HG02981 (cell line): ENCODE measurements at regions not wholly inside any gene's neighbourhood (a gene's known extent, or its start where the extent isn't known, plus 50 kb on each side); places are given as distances from the start of the nearest gene placed in this dataset.

ENCODE experiments used
- ATAC-seq: cut with Tn5 transposase; IDR thresholded peaks from one replicate; pipeline ENCODE4 v1.9.1; 2021; ENCODE audit warnings: mild to moderate bottlenecking, moderate library complexity; ENCODE audit not compliant: unreplicated experiment

DNA sequence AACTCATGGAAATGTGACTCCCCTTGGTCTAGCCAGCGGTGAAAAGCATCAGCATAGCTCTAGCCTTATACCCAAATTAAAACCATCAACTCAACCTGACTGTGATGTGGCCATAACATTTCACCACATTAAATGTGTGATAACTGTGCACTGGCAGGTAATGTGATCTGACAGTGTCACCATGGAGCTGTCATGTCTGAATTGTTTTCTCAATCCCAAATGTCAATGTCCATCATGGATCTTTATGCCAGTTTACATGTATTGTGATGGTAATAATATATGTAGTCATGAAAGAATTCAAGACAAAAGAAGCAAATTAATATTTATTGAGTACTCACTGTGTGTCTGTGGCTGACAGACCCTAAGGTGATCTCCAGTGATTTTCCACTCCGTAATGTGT lies 213.4 kb upstream of the EOMES start:
- ATAC-seq, result no peak

DNA sequence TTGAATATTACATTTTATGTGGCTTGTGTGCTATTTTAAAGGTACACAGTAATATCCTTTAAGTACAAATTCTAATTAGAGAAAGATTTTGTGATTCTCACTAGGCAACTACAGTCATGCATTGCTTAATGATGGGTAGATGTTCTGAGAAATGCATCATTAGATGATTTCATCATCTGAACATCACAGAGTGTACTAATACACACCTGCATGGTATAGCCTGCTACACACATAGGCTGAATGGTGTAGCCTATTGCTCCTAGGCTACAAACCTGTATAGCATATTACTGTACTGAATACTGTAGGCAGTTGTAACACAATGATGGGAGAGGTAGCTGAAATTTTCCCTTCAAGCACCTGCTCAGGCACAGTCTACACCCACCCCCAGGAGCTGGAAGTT lies 217.4 kb upstream of the EOMES start:
- no peak for ATAC-seq

DNA sequence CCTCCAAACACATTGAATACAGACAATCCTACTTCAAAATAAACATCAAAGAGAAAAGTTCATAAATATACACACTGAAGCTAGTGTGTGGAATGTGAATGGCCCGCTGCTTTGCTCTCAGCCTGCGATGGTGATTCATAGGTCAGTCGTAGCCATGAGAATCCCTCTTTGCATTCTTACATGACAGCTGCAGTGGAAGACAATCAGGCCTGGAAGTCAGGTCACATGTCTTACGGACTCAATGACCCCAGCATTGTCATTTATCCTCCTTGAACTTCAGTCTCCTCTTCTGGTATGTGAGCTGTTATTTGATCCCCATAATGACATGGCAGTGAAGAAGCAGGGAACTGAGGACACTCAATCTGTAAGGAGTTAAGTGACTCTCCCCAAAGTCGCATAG lies 217.8 kb upstream of the EOMES start:
- ATAC-seq, result no peak

DNA sequence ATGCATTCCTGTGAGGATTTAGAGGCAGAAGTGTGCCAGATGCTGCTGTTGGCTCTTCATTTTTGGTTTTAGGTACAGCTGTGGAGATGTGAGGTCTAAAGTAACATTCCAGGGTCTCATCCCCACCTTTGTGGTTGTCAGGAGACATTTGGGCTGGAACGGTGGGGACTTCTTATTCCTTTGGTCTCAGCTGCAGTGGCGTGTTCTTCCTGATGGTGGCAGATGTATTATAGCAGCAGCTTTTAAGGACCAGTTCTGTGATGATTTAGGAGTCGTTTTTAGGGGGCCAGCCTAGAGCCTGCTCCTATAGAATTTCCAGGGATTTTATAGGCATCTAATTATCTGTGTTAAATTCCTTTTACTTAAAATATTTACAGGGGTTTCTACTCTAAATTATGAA lies 221.0 kb upstream of the EOMES start:
- ATAC-seq, result no peak

DNA sequence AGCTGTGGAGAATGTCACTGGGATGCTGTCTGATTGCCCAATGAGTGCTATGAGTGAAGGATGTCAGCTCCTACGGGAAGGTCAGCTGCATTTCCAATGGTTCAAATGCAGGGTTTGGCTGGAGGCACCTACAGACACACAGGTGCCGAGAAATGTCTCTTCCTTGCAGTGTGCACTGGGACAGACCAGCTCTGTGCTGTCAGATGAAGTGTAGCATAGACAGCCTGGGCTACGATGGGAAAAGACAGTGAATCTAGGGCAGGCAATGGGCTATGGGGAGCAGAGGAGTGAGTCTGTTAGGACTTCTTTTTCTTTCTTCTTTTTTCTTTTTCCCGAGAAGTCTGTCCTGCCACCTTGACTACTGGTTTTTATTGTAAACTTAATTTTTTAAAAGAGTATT lies 223.1 kb upstream of the EOMES start:
- no peak for ATAC-seq

DNA sequence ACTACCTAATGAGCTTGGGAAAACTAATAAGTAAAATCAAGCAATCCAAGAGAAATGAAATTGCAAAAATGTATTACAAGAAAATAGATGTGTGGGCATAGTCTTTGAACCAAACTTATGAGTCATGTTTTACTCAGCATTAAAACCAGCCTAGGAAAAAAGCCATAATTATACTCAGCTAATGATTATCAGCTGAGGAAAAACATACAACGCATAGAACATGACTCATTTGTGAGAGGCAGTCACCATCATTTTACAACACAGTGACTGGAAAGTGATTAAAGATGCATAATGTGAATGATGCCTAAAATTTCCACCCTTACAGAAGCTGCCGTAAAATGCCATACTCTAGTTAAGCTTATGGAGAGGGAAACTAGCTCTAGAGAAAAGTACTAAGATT lies 238.0 kb upstream of the EOMES start:
- ATAC-seq, result no peak

DNA sequence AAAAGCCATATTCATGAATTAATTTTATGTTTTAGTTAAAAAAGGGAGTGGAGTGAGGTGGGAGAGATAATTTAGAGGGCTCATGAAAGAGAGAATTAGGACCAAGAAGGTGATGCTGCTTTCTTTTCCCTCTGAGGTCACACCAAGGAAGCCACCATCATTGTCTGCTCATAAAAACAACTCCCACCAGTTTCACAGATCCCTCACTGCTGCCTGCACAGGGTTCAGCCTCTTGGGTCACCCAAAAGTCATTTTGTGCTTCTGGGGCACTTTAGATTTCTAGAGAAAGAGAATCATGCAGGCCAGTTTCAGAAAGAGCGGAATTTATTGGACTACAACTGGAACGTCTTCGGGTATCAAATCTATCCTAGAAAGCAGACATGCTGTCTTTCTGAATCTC lies 241.4 kb upstream of the EOMES start:
- no peak for ATAC-seq

DNA sequence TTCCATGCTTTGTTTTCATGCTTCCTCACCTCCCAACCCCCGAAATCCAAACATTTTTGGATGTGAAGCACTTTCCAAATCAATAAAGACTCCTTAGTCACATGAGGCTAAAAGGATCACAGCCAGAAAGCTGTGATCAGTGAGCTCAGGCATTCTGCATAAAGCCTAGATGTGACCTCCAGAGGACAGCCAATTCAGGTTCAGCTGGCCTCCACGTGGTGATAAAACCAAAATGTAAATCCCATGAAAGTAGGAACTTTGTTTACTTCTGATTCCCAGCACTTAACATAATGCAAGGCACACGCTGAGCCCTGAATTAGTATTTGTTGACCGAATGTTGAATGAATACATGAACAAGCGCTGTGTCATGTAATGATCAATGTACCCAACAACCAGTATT lies 249.5 kb upstream of the EOMES start:
- no peak for ATAC-seq

DNA sequence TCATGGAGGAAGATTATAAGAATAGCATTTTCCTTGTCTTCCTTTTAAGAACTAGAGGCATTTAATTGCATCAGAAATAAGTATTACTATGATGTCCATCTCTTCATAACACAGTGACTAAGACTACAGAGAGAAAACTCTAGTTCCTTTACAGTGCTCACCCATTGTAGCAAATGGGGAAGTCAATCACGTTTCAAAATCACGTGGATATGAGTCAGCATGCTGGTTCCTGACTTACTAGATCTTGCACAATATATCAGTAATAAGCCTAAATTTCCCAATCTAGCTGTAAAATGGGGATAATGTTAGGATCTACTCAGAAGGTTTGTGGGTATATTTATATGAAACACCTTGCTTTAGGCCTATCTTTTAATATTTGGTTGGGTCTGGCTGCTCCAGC lies 254.8 kb upstream of the EOMES start:
- ATAC-seq, result no peak

DNA sequence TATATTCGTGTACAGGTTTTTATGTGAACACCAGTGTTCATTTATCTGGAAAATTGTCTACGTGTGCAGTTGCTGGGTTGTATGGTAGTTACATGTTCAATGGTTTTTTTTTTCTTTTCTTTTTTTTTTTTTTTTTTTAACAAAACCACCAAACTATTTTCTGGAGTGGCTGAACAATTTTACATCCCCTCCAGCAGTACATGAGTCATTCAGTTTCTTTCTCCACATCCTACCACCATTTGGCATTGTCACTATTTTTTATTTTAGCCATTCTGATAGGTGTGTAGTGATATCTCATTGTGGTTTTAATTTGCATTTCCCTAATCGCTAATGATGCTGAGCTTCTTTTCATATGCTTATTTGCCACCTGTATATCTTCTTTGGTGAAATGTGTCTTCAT lies 256.3 kb upstream of the EOMES start:
- no peak for ATAC-seq

DNA sequence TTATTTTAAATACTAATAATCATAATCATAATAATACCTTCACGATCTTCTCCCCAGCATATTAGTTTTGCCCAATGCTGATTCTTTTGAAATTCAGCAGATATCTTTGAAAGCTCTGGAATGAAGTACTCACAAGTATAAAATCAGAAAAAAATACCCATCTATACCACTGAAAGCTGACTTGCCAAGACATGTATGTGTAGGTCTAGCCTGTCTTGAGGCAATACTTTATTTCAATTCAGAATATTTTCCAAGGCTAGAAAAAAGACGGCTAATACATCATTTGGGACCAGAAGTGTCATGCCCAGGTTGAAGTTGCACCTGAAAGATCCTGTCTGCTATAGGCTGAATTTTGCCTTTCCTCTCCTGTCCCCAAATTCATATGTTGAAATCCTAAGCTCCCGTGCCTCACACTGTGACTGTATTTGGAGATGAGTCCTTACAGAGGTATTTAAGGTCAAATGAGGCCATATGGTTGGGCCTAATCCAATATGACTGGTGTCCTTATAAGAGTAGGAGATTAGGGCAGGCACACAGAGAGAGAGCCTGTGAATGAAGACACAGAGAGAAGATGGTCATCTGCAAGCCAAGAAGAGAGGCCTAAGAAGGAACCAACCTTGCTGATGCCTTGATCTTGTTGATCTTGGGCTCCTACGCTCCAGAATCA lies 255.9 kb upstream of the CMC1 start:
- ATAC-seq, result no peak

DNA sequence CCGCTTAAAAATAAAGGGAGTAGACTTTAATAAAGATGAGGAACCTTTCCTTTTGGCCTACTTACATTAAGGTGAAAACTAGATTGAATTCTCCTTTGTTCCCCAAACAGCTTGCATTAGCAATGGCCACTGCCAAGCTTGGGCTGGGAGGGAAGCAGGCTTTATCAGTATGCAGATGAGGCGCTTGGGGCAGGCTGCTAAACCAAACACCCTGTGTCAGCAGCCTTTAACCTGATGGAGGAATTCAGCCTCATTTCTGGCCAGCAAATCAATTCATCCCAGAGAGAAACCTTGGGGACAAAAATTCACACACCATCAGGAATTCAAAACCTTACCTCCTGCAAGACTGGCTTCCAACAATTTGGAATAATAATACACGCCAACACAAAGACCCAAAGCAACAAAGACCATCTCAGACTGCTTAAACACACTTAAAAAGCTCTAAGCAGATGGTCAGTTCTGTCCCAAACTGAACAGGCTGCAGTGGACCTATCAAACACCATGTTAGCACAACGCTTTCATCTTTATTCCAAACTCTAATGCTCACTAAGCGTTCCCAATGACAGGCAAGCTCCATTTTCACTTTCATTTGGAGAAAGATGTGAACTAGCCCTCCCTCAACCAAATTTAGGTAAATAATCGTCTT lies 255.1 kb upstream of the CMC1 start:
- ATAC-seq, result no peak

DNA sequence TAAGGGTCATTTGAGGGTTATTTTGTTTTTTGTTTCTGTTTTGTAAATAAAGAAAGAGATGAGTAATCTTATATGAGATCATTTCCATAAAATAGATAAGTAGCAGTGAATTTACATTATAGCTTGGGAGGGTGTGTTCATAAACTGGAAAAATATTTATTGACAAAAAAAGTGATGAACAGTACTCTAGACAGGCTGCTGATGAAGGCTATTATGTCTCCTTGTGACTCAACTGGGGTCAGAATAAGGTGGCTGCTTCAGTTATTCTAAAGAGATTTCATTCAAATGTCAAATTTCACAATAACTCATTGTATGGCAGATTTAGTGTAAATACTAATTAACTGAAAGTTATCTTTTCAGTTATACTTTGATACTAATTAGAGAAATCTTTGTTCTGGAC lies 251.1 kb upstream of the CMC1 start:
- ATAC-seq, result no peak

DNA sequence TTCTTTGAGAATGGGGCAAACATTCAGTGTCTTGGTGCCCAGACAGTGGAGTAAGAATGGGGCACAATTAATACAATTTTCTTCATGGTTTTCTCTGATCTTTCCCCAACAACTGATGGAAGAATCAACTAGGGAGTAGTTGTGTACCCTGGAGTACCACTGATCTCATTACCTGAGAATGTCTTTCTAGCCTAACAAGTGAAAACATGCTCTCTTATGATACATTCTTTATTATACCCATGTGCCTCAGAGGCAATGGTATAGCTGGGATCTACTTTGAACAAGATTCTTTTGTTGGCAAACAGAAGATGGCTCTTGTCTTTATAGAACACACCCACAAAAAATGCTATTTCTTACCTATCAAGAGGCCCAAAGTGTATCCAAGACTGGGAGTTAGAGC lies 250.6 kb upstream of the CMC1 start:
- no peak for ATAC-seq

DNA sequence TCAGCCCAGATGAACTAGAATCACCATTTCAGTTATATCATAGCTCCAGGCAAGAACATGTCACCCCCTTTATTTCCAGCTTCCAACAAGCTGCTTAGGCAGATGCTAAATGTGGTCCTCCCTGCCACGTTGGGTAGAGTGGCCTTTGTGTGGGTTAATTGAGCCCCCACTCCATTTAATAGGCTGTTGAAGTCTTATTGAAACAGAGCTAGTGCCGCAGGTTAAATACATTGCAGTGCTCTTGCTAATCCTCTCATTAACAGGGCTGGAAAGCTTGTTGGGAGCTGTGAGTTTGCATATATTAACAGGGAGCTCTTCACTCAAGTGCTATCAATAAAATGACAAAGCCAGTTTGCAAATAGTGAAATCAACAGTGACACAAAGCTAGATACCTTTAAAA lies 248.4 kb upstream of the CMC1 start:
- no peak for ATAC-seq

DNA sequence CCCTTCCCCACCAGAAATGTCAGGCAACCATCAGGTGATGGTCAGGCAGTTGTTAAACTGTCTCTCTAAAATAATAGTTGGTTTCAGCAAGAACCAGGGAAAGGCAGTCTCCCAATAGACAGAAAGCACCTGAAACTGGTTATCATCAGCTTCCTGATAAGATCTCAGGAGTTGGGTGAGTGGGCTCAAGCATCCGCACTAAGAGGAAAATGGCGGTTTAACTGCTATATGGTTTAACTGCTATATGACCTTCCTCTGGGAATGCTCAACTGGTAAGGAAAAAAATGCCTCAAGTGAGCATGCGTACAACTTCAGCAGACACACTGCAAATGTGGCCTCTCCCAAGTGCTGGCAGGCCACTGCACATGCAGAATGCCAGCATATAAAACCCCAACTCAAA lies 240.8 kb upstream of the CMC1 start:
- ATAC-seq, result no peak

DNA sequence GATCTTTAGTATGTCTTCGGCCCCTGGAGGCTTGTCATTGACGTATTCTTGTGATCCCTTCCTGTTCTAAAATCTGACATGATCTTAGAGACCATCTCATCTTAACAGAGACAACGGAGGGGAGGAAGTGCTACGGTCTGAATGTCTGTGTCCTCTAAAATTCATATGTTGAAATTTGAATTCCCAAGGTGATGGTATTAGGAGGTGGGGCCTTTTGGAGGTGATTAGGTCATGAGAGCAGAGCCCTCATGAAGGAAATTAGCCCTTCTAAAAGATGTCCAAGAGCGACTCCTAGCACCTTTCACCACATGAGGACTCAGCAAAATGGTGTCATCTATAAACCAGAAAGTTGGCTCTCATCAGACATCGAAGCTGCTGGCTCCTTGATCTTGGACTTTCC lies 233.2 kb upstream of the CMC1 start:
- no peak for ATAC-seq

DNA sequence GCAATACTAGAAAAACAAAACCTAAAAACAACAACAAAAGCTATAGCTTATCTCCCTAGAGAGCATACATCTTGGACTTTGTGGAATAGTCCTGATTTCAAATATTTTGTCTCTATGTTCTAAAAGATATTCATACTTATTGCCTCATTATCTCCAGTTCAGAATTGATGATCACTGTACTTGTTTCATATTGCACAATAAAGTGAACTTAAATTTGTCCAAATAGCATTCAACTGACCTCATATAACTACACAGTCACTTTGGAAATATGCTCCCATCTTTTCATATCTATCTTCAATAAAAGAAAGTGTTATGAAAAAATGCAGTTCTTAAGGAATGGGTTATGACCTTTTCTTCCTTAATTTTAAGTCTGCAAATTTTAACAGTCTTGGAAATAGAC lies 228.6 kb upstream of the CMC1 start:
- ATAC-seq, result no peak

DNA sequence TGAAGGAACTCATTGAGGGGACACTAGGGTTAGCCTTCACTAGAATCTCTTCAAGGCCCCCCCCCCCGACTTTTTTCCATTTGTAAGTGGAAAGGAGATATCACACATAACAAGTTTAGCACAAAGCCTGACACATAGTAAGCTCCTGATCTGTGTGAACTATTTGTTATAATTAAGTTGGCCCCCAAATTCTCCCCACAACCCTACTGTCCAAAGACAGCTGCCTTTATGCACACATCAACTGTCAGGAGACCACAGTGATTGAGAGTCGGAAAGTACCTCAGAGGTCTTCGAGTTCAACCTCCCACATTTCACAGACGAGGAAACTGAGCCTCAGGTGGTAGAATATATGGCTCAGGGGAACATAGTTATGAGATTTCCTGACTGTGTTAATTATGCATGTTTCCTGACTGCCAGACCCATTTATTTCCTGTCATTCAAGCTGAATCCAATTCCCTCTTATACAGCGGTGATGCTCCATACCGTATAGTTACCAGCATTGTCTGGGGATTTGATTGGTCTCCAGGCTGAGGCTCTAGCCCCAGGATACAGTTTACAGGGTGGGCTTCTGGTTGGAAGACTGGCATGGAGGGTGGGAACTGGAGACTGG lies 227.4 kb upstream of the CMC1 start:
- ATAC-seq, result no peak

DNA sequence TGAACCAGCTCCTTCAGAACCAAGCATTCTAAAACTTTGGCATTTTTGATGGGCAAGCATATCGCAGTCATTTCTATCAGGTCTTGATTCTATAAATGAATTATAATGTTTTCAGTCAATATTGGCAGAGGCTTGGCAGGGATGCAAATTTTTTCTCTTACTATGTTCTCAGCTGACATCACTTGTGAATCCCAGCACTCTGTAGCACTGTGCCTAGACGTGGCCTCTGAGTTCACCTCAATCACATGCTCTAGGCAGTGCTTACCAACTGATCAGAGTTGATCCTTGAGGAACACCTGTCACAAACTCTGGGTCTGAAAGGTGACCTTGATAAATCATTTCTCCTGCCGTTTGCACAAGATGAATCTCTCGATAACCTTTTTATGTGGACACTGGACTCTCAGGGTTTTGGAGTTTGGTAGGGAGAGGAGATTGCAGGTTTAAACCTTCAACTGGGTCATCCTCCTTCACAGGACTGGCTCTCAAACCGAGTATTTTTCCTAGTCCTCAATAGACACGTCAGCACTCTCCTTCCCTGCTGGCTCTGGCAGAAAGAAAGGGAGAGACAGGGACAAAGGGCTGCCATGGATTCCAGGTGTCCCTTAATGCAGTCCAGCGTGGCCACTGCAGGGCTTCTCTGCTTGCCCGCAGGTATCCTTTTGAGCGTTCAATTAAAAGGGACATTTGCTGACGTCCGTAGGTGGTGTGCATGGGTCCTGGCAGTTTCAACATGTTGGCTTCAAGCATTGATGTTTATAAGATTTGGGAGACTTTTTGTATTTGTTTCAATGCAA lies 222.3 kb upstream of the CMC1 start:
- no peak for ATAC-seq

DNA sequence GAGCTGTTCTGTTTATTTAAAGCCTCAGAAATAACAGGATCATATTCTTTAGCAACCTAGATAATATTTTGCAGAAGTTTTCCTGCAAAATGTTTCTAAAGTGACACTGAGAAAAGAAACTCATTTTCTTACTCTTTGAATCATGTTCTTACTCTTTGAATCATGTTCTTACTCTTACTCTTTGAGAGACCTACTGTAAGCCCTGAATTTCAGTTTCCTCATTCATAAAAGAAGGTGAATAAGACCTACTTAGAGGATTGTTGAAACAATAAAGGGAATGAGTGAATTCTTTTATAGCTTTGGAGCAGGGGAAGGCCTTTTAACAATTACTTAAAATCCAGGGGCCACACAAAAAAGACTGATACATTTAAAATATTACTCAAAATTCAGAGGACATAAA lies 221.7 kb upstream of the CMC1 start:
- ATAC-seq, result no peak

DNA sequence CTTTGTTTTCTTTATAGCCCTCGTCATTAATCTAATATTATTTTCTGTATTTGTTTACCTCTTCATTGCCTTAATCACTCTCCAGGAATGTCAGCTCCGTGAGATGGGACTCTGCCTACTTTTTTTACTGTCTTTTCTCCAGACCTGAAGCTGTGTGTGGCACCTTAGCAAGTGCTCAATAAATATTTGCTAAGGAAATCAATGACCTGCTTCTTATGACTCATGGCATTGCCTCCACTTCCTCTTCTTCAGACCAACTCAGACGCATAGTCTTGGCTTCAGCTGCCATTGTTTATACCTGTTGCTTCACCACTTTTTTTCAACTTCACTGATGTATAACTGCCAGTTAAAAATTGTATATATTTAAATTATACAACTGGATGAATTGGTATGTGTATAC lies 218.5 kb upstream of the CMC1 start:
- ATAC-seq, result no peak
